Stimulated activated CD8-positive, alpha-beta memory T cell treated with anti-CD3 and anti-CD28 coated beads, Interleukin-7, amount 100 ng/mL, for 1 hour (primary cell): ENCODE measurements at regions not wholly inside any gene's neighbourhood (a gene's known extent, or its start where the extent isn't known, plus 50 kb on each side); places are given as distances from the start of the nearest gene placed in this dataset.

Source experiments
- DNase-seq, 2 donors: peaks; one replicate each; pipeline ENCODE4 v3.0.0-alpha.2; 2020; ENCODE audit warnings: low read depth in 2 of 2

- DNase-seq: no peak
These were observed 116.2 kb downstream of the NSUN3 start for GRCh38 chr3:94179059-94179458.

GRCh38 chr3:94183551-94183950, 120.7 kb downstream of the NSUN3 start:
- no peak for DNase-seq

GRCh38 chr3:94184781-94185180, 121.9 kb downstream of the NSUN3 start:
- no peak for DNase-seq

GRCh38 chr3:94185753-94186152, 122.9 kb downstream of the NSUN3 start:
- no peak for DNase-seq

- no peak for DNase-seq
These were observed 124.8 kb downstream of the NSUN3 start for GRCh38 chr3:94187697-94188096.

- DNase-seq: no peak
These were observed 132.5 kb downstream of the NSUN3 start for GRCh38 chr3:94195381-94195780.

GRCh38 chr3:94206291-94206690, 143.4 kb downstream of the NSUN3 start:
- no peak for DNase-seq

GRCh38 chr3:94210256-94210655, 147.4 kb downstream of the NSUN3 start:
- no peak for DNase-seq

GRCh38 chr3:94217406-94217805, 154.5 kb downstream of the NSUN3 start:
- DNase-seq: no peak

- DNase-seq: no peak
These were observed 157.6 kb downstream of the NSUN3 start for GRCh38 chr3:94220426-94220825.

GRCh38 chr3:94221829-94222228, 159.0 kb downstream of the NSUN3 start:
- no peak for DNase-seq

GRCh38 chr3:94225148-94225865, 162.4 kb downstream of the NSUN3 start:
- no peak for DNase-seq

GRCh38 chr3:94226078-94226477, 163.2 kb downstream of the NSUN3 start:
- no peak for DNase-seq

- no peak for DNase-seq
These were observed 170.1 kb downstream of the NSUN3 start for GRCh38 chr3:94232921-94233320.

GRCh38 chr3:94234177-94234788, 171.4 kb downstream of the NSUN3 start:
- DNase-seq: no peak

- DNase-seq: no peak
These were observed 179.1 kb downstream of the NSUN3 start for GRCh38 chr3:94241986-94242385.

- DNase-seq: no peak
These were observed 183.3 kb downstream of the NSUN3 start for GRCh38 chr3:94246171-94246570.

- no peak for DNase-seq
These were observed 185.2 kb downstream of the NSUN3 start for GRCh38 chr3:94248042-94248441.

GRCh38 chr3:94249491-94250079, 186.7 kb downstream of the NSUN3 start:
- DNase-seq: peak; percentile 11 to 27

GRCh38 chr3:94251566-94251965, 188.7 kb downstream of the NSUN3 start:
- no peak for DNase-seq

- no peak for DNase-seq
These were observed 189.5 kb downstream of the NSUN3 start for GRCh38 chr3:94252316-94252715.

- no peak for DNase-seq
These were observed 194.3 kb downstream of the NSUN3 start for GRCh38 chr3:94256888-94257813.
